ENCODE measurements at regions not wholly inside any gene's neighbourhood (a gene's known extent, or its start where the extent isn't known, plus 50 kb on each side); places are given as distances from the start of the nearest gene placed in this dataset.

DNA sequence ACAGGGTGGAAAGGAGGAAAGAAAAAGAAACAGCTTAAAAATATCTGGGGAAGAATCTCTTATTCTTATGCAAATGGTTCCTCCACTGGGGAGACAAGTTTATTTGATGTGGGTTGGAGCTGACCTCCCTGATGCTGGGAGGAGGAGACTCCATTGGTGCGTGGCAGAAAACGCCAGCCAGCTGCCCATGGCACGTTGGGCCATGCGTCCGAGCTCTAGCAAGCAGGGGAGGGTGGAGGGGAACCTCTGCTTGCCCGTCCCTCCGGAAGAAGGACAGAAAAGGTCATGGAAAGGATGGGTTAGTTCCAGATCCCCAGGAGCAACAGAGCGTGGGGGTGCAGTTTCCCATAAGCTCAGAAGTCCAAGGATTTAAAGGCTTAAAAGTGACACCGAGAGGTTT, 210.4 kb downstream of the KLHL4 start:
- Histone ChIP-seq H2AFZ (ENCODE audit: low read length) (no peak overlapping the region), H3K36me3 (replicated peaks in 1 of 2; ENCODE audit: control insufficient read depth in 1 of 2, insufficient read depth in 2 of 2, low read length in 2 of 2) (no peaks in the 10 kb centered on the region), H3K9ac (ENCODE audit: insufficient read depth, low read depth, low read length) (no peak overlapping the region), H3K79me2 (ENCODE audit: insufficient read depth, low read length) (no peaks in the 10 kb centered on the region), H3K9me3 (ENCODE audit: low read length) (no peaks in the 10 kb centered on the region), H3K27me3 (ENCODE audit: control insufficient read depth in 1 of 2, insufficient read depth in 2 of 2, low read length in 2 of 2) (no peaks in the 10 kb centered on the region), H3K4me1 (ENCODE audit: insufficient read depth, low read length) (no peaks in the 10 kb centered on the region), H3K4me3 (replicated peaks in 1 of 3; ENCODE audit: insufficient read depth in 1 of 3, low read depth in 2 of 3, low read length in 3 of 3) (no peak overlapping the region), H4K20me1 (ENCODE audit: insufficient read depth, low read length) (no peaks in the 10 kb centered on the region), H3K27ac (ENCODE audit: extremely low read length, insufficient read depth, low read length) (no peak overlapping the region), H3K4me2 (ENCODE audit: low read depth, low read length) (no peak overlapping the region)
- in situ Hi-C loops (cut with HindIII; ENCODE audit: extremely low pct_ligation_motif_present, low pct_unique_long_range_greater_than_20kb): no loop called here
- ATAC-seq (no peak), FAIRE-seq (no peak), DNase-seq (ENCODE audit: low spot score) (no peak)
- intact Hi-C loops (cut with micrococcal nuclease; ENCODE audit: unreplicated experiment): no loop called here
- ChIA-PET POLR2A (no interaction called here), CTCF (ENCODE audit: low intra/inter-chr PET ratio, low total read pairs) (no interaction called here)
- BruUV-seq (replicated peaks): no TSS peak
- WGBS (ENCODE audit: low lambda C conversion rate): 58% methylated on average over 4 of the region's 9 CpGs
- no peak for TF ChIP-seq CBX5 (CRISPR knock-in tag; IDR thresholded peaks at IDR 0.05; ENCODE audit: borderline replicate concordance)
- TF ChIP-seq SNRNP70 (IDR thresholded peaks at IDR 0.05; ENCODE audit: low read depth, low read length): no peak
- no peak for TF ChIP-seq ARNTL (CRISPR knock-in tag; IDR thresholded peaks at IDR 0.05)
- TF ChIP-seq, protein P1, sequence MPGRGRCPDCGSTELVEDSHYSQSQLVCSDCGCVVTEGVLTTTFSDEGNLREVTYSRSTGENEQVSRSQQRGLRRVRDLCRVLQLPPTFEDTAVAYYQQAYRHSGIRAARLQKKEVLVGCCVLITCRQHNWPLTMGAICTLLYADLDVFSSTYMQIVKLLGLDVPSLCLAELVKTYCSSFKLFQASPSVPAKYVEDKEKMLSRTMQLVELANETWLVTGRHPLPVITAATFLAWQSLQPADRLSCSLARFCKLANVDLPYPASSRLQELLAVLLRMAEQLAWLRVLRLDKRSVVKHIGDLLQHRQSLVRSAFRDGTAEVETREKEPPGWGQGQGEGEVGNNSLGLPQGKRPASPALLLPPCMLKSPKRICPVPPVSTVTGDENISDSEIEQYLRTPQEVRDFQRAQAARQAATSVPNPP (CRISPR knock-in tag; IDR thresholded peaks at IDR 0.05): no peak
- TF ChIP-seq ZNF44 (CRISPR knock-in tag; IDR thresholded peaks at IDR 0.05): no peak
- no peak for TF ChIP-seq ZNF451 (CRISPR knock-in tag; IDR thresholded peaks at IDR 0.05)
- no peak for TF ChIP-seq SP2 (CRISPR knock-in tag; IDR thresholded peaks at IDR 0.05)
- no peak for TF ChIP-seq REPIN1 (CRISPR knock-in tag; IDR thresholded peaks at IDR 0.05; ENCODE audit: borderline replicate concordance, low read depth)
- no peak for TF ChIP-seq EZH2 (conservative IDR thresholded peaks at IDR 0.05; ENCODE audit: low read depth, low read length)
- TF ChIP-seq ZNF619 (CRISPR knock-in tag; IDR thresholded peaks at IDR 0.05): no peak
- TF ChIP-seq, protein P2, sequence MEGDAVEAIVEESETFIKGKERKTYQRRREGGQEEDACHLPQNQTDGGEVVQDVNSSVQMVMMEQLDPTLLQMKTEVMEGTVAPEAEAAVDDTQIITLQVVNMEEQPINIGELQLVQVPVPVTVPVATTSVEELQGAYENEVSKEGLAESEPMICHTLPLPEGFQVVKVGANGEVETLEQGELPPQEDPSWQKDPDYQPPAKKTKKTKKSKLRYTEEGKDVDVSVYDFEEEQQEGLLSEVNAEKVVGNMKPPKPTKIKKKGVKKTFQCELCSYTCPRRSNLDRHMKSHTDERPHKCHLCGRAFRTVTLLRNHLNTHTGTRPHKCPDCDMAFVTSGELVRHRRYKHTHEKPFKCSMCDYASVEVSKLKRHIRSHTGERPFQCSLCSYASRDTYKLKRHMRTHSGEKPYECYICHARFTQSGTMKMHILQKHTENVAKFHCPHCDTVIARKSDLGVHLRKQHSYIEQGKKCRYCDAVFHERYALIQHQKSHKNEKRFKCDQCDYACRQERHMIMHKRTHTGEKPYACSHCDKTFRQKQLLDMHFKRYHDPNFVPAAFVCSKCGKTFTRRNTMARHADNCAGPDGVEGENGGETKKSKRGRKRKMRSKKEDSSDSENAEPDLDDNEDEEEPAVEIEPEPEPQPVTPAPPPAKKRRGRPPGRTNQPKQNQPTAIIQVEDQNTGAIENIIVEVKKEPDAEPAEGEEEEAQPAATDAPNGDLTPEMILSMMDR (CRISPR knock-in tag; IDR thresholded peaks at IDR 0.05): no peak
- no peak for TF ChIP-seq ZNF224 (CRISPR knock-in tag; IDR thresholded peaks at IDR 0.05)
- no peak for TF ChIP-seq ZNF12 (CRISPR knock-in tag; IDR thresholded peaks at IDR 0.05)
- TF ChIP-seq, protein P3, sequence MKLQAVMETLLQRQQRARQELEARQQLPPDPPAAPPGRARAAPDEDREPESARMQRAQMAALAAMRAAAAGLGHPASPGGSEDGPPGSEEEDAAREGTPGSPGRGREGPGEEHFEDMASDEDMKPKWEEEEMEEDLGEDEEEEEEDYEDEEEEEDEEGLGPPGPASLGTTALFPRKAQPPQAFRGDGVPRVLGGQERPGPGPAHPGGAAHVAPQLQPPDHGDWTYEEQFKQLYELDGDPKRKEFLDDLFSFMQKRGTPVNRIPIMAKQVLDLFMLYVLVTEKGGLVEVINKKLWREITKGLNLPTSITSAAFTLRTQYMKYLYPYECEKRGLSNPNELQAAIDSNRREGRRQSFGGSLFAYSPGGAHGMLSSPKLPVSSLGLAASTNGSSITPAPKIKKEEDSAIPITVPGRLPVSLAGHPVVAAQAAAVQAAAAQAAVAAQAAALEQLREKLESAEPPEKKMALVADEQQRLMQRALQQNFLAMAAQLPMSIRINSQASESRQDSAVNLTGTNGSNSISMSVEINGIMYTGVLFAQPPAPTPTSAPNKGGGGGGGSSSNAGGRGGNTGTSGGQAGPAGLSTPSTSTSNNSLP (IDR thresholded peaks at IDR 0.05; ENCODE audit: low read depth, low read length): no peak
- TF ChIP-seq, protein P4, sequence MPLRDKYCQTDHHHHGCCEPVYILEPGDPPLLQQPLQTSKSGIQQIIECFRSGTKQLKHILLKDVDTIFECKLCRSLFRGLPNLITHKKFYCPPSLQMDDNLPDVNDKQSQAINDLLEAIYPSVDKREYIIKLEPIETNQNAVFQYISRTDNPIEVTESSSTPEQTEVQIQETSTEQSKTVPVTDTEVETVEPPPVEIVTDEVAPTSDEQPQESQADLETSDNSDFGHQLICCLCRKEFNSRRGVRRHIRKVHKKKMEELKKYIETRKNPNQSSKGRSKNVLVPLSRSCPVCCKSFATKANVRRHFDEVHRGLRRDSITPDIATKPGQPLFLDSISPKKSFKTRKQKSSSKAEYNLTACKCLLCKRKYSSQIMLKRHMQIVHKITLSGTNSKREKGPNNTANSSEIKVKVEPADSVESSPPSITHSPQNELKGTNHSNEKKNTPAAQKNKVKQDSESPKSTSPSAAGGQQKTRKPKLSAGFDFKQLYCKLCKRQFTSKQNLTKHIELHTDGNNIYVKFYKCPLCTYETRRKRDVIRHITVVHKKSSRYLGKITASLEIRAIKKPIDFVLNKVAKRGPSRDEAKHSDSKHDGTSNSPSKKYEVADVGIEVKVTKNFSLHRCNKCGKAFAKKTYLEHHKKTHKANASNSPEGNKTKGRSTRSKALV (CRISPR knock-in tag; IDR thresholded peaks at IDR 0.05): no peak

Data from HepG2 (cell line).